Hematopoietic multipotent progenitor cell (in vitro differentiated cells): ENCODE measurements at regions not wholly inside any gene's neighbourhood (a gene's known extent, or its start where the extent isn't known, plus 50 kb on each side); places are given as distances from the start of the nearest gene placed in this dataset.
A peak's percentile ranks its signal among the peaks of the same experiment; 100 is the strongest.
"Not testable (repeated sequence)": the region's sequence is repeated elsewhere in the genome, so short reads cannot be mapped to it uniquely, and the experiment has no call there.

ENCODE experiments used
- DNase-seq, 3 donors: peaks; one replicate each; pipeline ENCODE4 v3.0.0-alpha.2; 2011 to 2015; ENCODE audit warnings: low read depth in 2 of 3, low spot score in 2 of 3

- no peak for DNase-seq
Measured at GRCh38 chr15:98537516-98538060, 110.8 kb upstream of the IGF1R start.

GRCh38 chr15:98541519-98541918 lies 106.8 kb upstream of the IGF1R start:
- no peak for DNase-seq

GRCh38 chr15:98543237-98543636 lies 105.1 kb upstream of the IGF1R start:
- DNase-seq = no peak

- DNase-seq = no peak
Measured at GRCh38 chr15:98546329-98546728, 102.0 kb upstream of the IGF1R start.

GRCh38 chr15:98547275-98547674 lies 101.1 kb upstream of the IGF1R start:
- peak in 1 of 3 donors; percentile 8 for DNase-seq

GRCh38 chr15:98547741-98548138 lies 100.6 kb upstream of the IGF1R start:
- DNase-seq = peak in 2 of 3 donors; percentile 21 to 22

- peak in 2 of 3 donors; percentile 37 to 54 for DNase-seq
Measured at GRCh38 chr15:98548139-98548971, 100.0 kb upstream of the IGF1R start.

GRCh38 chr15:98549003-98549402 lies 99.3 kb upstream of the IGF1R start:
- no peak for DNase-seq

GRCh38 chr15:98549741-98550140 lies 98.6 kb upstream of the IGF1R start:
- no peak for DNase-seq

GRCh38 chr15:98550363-98550762 lies 98.0 kb upstream of the IGF1R start:
- DNase-seq = not testable (repeated sequence)

GRCh38 chr15:98551936-98552562 lies 96.3 kb upstream of the IGF1R start:
- no peak for DNase-seq

GRCh38 chr15:98554272-98555172 lies 93.8 kb upstream of the IGF1R start:
- no peak for DNase-seq

- no peak for DNase-seq
Measured at GRCh38 chr15:98555173-98555515, 93.2 kb upstream of the IGF1R start.

- no peak for DNase-seq
Measured at GRCh38 chr15:98556321-98556720, 92.0 kb upstream of the IGF1R start.

GRCh38 chr15:98560338-98560737 lies 88.0 kb upstream of the IGF1R start:
- no peak for DNase-seq

- DNase-seq = no peak
Measured at GRCh38 chr15:98561169-98561941, 87.0 kb upstream of the IGF1R start.

GRCh38 chr15:98562331-98562937 lies 85.9 kb upstream of the IGF1R start:
- DNase-seq = no peak

GRCh38 chr15:98565566-98565965 lies 82.8 kb upstream of the IGF1R start:
- DNase-seq = no peak

- DNase-seq = no peak
Measured at GRCh38 chr15:98567951-98568350, 80.4 kb upstream of the IGF1R start.
